GM12878 (cell line): ENCODE measurements at regions not wholly inside any gene's neighbourhood (a gene's known extent, or its start where the extent isn't known, plus 50 kb on each side); places are given as distances from the start of the nearest gene placed in this dataset.

Source experiments
- ATAC-seq: fragments of 200-7000 bp; cut with Tn5 transposase; 3 replicates; pipeline ENCODE4 v1.9.1; 2020; ENCODE audit warnings: mild to moderate bottlenecking, moderate library complexity
- BruUV-seq: library from RNA; stranded (reverse); fragments of 400-500 nt; replicated peaks from 2 replicates; lab custom pipeline; 2021; lab: Mats Ljungman, UMichigan
- CTCF ChIA-PET: fragments of 300-600 bp; sonication (Branson Sonifier 250); formaldehyde crosslinking; extraction: SDS; loops from one replicate; lab custom pipeline; 2021; ENCODE audit warnings: inconsistent platforms; lab: Yijun Ruan, JAX
- POLR2A ChIA-PET: fragments of 350-600 bp; formaldehyde crosslinking; extraction: SDS; loops from one replicate; lab custom pipeline; 2021; ENCODE audit warnings: inconsistent platforms; lab: Charles Lee
- RAD21 ChIA-PET: fragments of 300-600 bp; sonication (Branson Sonifier 250); formaldehyde crosslinking; loops from one replicate; lab custom pipeline; 2023; ENCODE audit warnings: antibody characterized with exemption; ENCODE audit not compliant: unreplicated experiment; lab: Charles Lee
- SMC1A ChIA-PET: fragments of 300-600 bp; sonication (Branson Sonifier 250); formaldehyde crosslinking; loops from one replicate; lab custom pipeline; 2023; ENCODE audit not compliant: unreplicated experiment, uncharacterized antibody; lab: Charles Lee
- DNase-seq: peaks from one replicate; pipeline ENCODE4 v3.0.0-alpha.2; 2011; ENCODE audit warnings: low read depth, low spot score
- FAIRE-seq: peaks from 3 replicates; lab custom pipeline; 2011; peaks lifted over from hg19 to GRCh38; lab: Jason Lieb, UNC
- H2AFZ ChIP-seq: 2 replicates; pipeline ENCODE4 v1.6.0; 2011; ENCODE audit warnings: low read depth, low read length, control low read depth; ENCODE audit not compliant: control insufficient read depth
- H3K27ac ChIP-seq: 2 replicates; pipeline ENCODE4 v1.5.1; 2011; ENCODE audit warnings: control low read depth; ENCODE audit not compliant: control insufficient read depth, insufficient read depth
- H3K27me3 ChIP-seq, 2 experiments: replicated peaks in 1 of 2; 2 replicates each; pipeline versions ENCODE4 v1.6.0 to v1.6.1; 2011; ENCODE audit warnings: low read length in 1 of 2; ENCODE audit not compliant: control insufficient read depth in 2 of 2, insufficient read depth in 2 of 2
- H3K36me3 ChIP-seq, 2 experiments: 2 replicates each; pipeline ENCODE4 v1.5.1; 2011; ENCODE audit warnings: low read length in 1 of 2; ENCODE audit not compliant: control insufficient read depth in 2 of 2, insufficient read depth in 2 of 2
- H3K4me1 ChIP-seq: 2 replicates; pipeline ENCODE4 v1.6.1; 2011; ENCODE audit warnings: mild to moderate bottlenecking, low read length, moderate library complexity, mixed read lengths; ENCODE audit not compliant: control insufficient read depth, insufficient read depth
- H3K4me2 ChIP-seq: 2 replicates; pipeline ENCODE4 v1.6.0; 2011; ENCODE audit warnings: control low read depth; ENCODE audit not compliant: control insufficient read depth, insufficient read depth
- H3K4me3 ChIP-seq: fragments of 200-600 bp; sonication (generic); 2 replicates; pipeline ENCODE4 v1.5.1; 2016
- H3K79me2 ChIP-seq: 2 replicates; pipeline ENCODE4 v1.6.0; 2011; ENCODE audit warnings: low read length; ENCODE audit not compliant: control insufficient read depth, insufficient read depth
- H3K9ac ChIP-seq: 2 replicates; pipeline ENCODE4 v1.8.0; 2011; ENCODE audit warnings: low read length, control low read depth, mixed read lengths; ENCODE audit not compliant: control insufficient read depth, insufficient read depth
- H3K9me3 ChIP-seq: replicated peaks from 3 replicates; pipeline ENCODE4 v1.5.1; 2011; ENCODE audit warnings: mild to moderate bottlenecking, low read length; ENCODE audit not compliant: control insufficient read depth, insufficient read depth
- H4K20me1 ChIP-seq: 2 replicates; pipeline ENCODE4 v1.6.0; 2011; ENCODE audit not compliant: control insufficient read depth, insufficient read depth
- BCL3 ChIP-seq: IDR thresholded peaks from 2 replicates; pipeline ENCODE4 v1.6.1; 2011; ENCODE audit warnings: borderline replicate concordance, low read depth, mild to moderate bottlenecking, moderate library complexity, low read length; ENCODE audit not compliant: insufficient read depth, poor library complexity, severe bottlenecking
- E2F8 ChIP-seq: fragments of 450-650 bp; IDR thresholded peaks from 2 replicates; pipeline ENCODE4 v1.6.1; 2018; ENCODE audit warnings: mild to moderate bottlenecking, low read depth, moderate library complexity; ENCODE audit not compliant: partially characterized antibody
- EGR1 ChIP-seq, 2 experiments: IDR thresholded peaks; 1 replicate in 1 of 2; 2 replicates in 1 of 2; pipeline ENCODE4 v1.6.1; 2011 to 2012; ENCODE audit warnings: low read depth in 2 of 2, low read length in 2 of 2, borderline replicate concordance in 1 of 2, mild to moderate bottlenecking in 1 of 2, moderate library complexity in 1 of 2
- GATAD2B ChIP-seq: fragments of 450-650 bp; conservative IDR thresholded peaks from 2 replicates; pipeline ENCODE4 v1.6.1; 2017; ENCODE audit warnings: low read depth, mild to moderate bottlenecking, moderate library complexity
- HDAC6 ChIP-seq: fragments of 200-600 bp; sonication (generic); IDR thresholded peaks from one replicate; pipeline ENCODE4 v1.8.0; 2017; ENCODE audit warnings: antibody characterized with exemption; ENCODE audit not compliant: unreplicated experiment
- KDM1A ChIP-seq: fragments of 200-600 bp; sonication (generic); IDR thresholded peaks from 2 replicates; pipeline ENCODE4 v1.6.1; 2016; ENCODE audit warnings: borderline replicate concordance
- RB1 ChIP-seq: fragments of 450-650 bp; formaldehyde crosslinking; IDR thresholded peaks from 2 replicates; pipeline ENCODE4 v1.6.1; 2017; ENCODE audit warnings: mild to moderate bottlenecking, borderline replicate concordance
- RELB ChIP-seq: fragments of 450-650 bp; IDR thresholded peaks from 2 replicates; pipeline ENCODE4 v1.6.1; 2017; ENCODE audit warnings: low read depth, mild to moderate bottlenecking, moderate library complexity
- SIX5 ChIP-seq: IDR thresholded peaks from 2 replicates; pipeline ENCODE4 v1.6.1; 2011; ENCODE audit warnings: mild to moderate bottlenecking, low read depth, low read length, moderate library complexity; ENCODE audit not compliant: severe bottlenecking
- SMAD5 ChIP-seq: IDR thresholded peaks from 2 replicates; pipeline ENCODE4 v1.6.1; 2016; ENCODE audit warnings: antibody characterized with exemption, low read depth
- WRNIP1 ChIP-seq: IDR thresholded peaks from 2 replicates; pipeline ENCODE4 v1.6.1; 2011; ENCODE audit warnings: low read depth, low read length, improper control_type of control experiment, borderline replicate concordance
- YBX1 ChIP-seq: fragments of 450-650 bp; IDR thresholded peaks from 2 replicates; pipeline ENCODE4 v1.6.1; 2016; ENCODE audit warnings: antibody characterized with exemption
- ZNF207 ChIP-seq: fragments of 450-650 bp; IDR thresholded peaks from 2 replicates; pipeline ENCODE4 v1.6.1; 2014; ENCODE audit warnings: antibody characterized with exemption, mild to moderate bottlenecking, borderline replicate concordance
- WGBS: methylation state at CpG from one replicate; pipeline ENCODE4 v1.1.6; 2016; ENCODE audit warnings: low lambda C conversion rate; ENCODE audit not compliant: insufficient replicate concordance, insufficient coverage; ENCODE audit errors: missing lambda C conversion rate; 5-methylcytosine and 5-hydroxymethylcytosine counted together
- in situ Hi-C: fragments of 300-500 bp; cut with MboI; formaldehyde crosslinking; loops from 9 replicates; pipeline ENCODE4 v1.14.3; 2018; ENCODE audit warnings: mixed read lengths
- intact Hi-C: fragments of 100-400 bp; cut with micrococcal nuclease; formaldehyde crosslinking; loops from one replicate; pipeline ENCODE4 v1.14.2; 2022; ENCODE audit not compliant: unreplicated experiment
- TF ChIP-seq, protein P1 (sequence below): IDR thresholded peaks from 2 replicates; pipeline ENCODE4 v1.6.1; 2012; ENCODE audit warnings: mild to moderate bottlenecking, low read depth, low read length

DNA sequence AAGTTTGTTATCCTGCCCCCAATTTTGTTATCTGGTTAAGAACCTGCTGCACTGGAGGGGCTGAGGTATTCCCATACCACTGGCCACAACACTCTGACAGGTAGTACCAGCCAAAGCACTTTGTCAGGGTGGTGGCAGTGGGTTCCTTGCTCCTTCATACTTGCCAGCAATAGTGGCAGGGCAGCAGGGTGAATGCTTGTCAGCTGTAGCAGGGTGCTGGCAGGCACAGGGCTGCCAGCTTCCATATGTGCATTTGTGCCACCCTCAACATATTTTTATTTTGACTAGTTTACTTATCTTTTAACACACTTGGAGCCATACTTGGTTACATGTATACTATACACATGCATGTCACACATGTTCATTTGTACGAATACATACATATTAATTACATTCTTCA, 294.0 kb upstream of the VWC2 start:
- Histone ChIP-seq H3K9ac (no peak overlapping the region), H3K9me3 (no peaks in the 10 kb centered on the region), H3K79me2 (no peaks in the 10 kb centered on the region), H3K4me3 (no peak overlapping the region), H3K27me3 (no peaks in the 10 kb centered on the region), H4K20me1 (no peaks in the 10 kb centered on the region), H3K36me3 (no peaks in the 10 kb centered on the region), H3K27ac (no peak overlapping the region), H3K4me1 (no peaks in the 10 kb centered on the region), H2AFZ (no peak overlapping the region), H3K4me2 (no peak overlapping the region)
- BruUV-seq: no TSS peak
- ATAC-seq (no peak), FAIRE-seq (no peak), DNase-seq (no peak)
- WGBS: 0% methylated on average over 1 of the region's 1 CpG
- POLR2A ChIA-PET: no interaction called here
- intact Hi-C loops (no loop called here), in situ Hi-C loops (loop anchor here (25.0 kb wide), 1 partner anchor 308 kb away; no protein-coding TSS in a partner anchor)
- SMC1A ChIA-PET: no interaction called here
- CTCF ChIA-PET: no interaction called here
- RAD21 ChIA-PET: no interaction called here
- no peak for TF ChIP-seq WRNIP1
- no peak for TF ChIP-seq RELB
- TF ChIP-seq BCL3: no peak
- no peak for TF ChIP-seq GATAD2B
- TF ChIP-seq YBX1: no peak
- TF ChIP-seq E2F8: no peak
- no peak for TF ChIP-seq SMAD5
- TF ChIP-seq SIX5: no peak
- TF ChIP-seq RB1: no peak
- TF ChIP-seq, protein P1, sequence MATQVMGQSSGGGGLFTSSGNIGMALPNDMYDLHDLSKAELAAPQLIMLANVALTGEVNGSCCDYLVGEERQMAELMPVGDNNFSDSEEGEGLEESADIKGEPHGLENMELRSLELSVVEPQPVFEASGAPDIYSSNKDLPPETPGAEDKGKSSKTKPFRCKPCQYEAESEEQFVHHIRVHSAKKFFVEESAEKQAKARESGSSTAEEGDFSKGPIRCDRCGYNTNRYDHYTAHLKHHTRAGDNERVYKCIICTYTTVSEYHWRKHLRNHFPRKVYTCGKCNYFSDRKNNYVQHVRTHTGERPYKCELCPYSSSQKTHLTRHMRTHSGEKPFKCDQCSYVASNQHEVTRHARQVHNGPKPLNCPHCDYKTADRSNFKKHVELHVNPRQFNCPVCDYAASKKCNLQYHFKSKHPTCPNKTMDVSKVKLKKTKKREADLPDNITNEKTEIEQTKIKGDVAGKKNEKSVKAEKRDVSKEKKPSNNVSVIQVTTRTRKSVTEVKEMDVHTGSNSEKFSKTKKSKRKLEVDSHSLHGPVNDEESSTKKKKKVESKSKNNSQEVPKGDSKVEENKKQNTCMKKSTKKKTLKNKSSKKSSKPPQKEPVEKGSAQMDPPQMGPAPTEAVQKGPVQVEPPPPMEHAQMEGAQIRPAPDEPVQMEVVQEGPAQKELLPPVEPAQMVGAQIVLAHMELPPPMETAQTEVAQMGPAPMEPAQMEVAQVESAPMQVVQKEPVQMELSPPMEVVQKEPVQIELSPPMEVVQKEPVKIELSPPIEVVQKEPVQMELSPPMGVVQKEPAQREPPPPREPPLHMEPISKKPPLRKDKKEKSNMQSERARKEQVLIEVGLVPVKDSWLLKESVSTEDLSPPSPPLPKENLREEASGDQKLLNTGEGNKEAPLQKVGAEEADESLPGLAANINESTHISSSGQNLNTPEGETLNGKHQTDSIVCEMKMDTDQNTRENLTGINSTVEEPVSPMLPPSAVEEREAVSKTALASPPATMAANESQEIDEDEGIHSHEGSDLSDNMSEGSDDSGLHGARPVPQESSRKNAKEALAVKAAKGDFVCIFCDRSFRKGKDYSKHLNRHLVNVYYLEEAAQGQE: no peak
- no peak for TF ChIP-seq EGR1 (IDR thresholded peaks at IDR 0.05; ENCODE audit: borderline replicate concordance in 1 of 2, low read depth in 2 of 2, low read length in 2 of 2)
- TF ChIP-seq ZNF207: no peak
- no peak for TF ChIP-seq KDM1A
- TF ChIP-seq HDAC6: no peak
